Left ventricle myocardium inferior (tissue), 1 donor: ENCODE measurements at regions not wholly inside any gene's neighbourhood (a gene's known extent, or its start where the extent isn't known, plus 50 kb on each side); places are given as distances from the start of the nearest gene placed in this dataset.

ENCODE experiments used
- DNase-seq: peaks from one replicate; pipeline ENCODE4 v3.0.0-alpha.2; 2020
- H3K27ac ChIP-seq: fragments of 200-600 bp; replicated peaks from 2 replicates; pipeline ENCODE4 v1.8.0; 2021
- H3K27me3 ChIP-seq: fragments of 200-600 bp; 2 replicates; pipeline ENCODE4 v1.8.0; 2021; ENCODE audit warnings: low read depth
- H3K36me3 ChIP-seq: fragments of 200-600 bp; 2 replicates; pipeline ENCODE4 v1.8.0; 2021
- H3K4me1 ChIP-seq: fragments of 200-600 bp; 2 replicates; pipeline ENCODE4 v1.8.0; 2021
- H3K4me3 ChIP-seq: fragments of 200-600 bp; 2 replicates; pipeline ENCODE4 v1.8.0; 2021; ENCODE audit warnings: mild to moderate bottlenecking, moderate library complexity
- H3K9me3 ChIP-seq: fragments of 200-600 bp; replicated peaks from 2 replicates; pipeline ENCODE4 v1.8.0; 2021
- CTCF ChIP-seq: fragments of 200-600 bp; IDR thresholded peaks from 2 replicates; pipeline ENCODE4 v1.8.0; 2021; ENCODE audit warnings: antibody characterized with exemption, mild to moderate bottlenecking, borderline replicate concordance
- intact Hi-C: fragments of 100-400 bp; cut with micrococcal nuclease; formaldehyde crosslinking; loops from one replicate; pipeline ENCODE4 v1.11.0; 2022
- donor health status: DM: no; HTN: yes; CAD: no; lungs with severe emphysema.

GRCh38 chr2:146213674-146214073 is 1631.2 kb upstream of the ACVR2A start:
- H3K27ac ChIP-seq, result no peak overlapping the region
- intact Hi-C loops, result no loop called here

GRCh38 chr2:146212602-146213001 is 1632.2 kb upstream of the ACVR2A start:
- no peaks in the 10 kb centered on the region for H3K27me3 ChIP-seq
- peaks cover 9% of the 10 kb centered on the region for H3K9me3 ChIP-seq
- no peak overlapping the region for H3K4me3 ChIP-seq
- H3K36me3 ChIP-seq, result no peaks in the 10 kb centered on the region
- no peak for TF ChIP-seq CTCF
- DNase-seq, result no peak
- H3K27ac ChIP-seq, result no peak overlapping the region
- H3K4me1 ChIP-seq, result no peaks in the 10 kb centered on the region
- intact Hi-C loops, result no loop called here

More at GRCh38 chr2:146213674-146214073, 1631.2 kb upstream of the ACVR2A start:
- Histone ChIP-seq H3K27me3 (no peaks in the 10 kb centered on the region), H3K9me3 (peaks cover 9% of the 10 kb centered on the region), H3K36me3 (no peaks in the 10 kb centered on the region), H3K4me1 (no peaks in the 10 kb centered on the region), H3K4me3 (no peak overlapping the region)
- DNase-seq, result no peak
- no peak for TF ChIP-seq CTCF

- Histone ChIP-seq H3K4me1 (no peaks in the 10 kb centered on the region), H3K9me3 (peaks cover 4% of the 10 kb centered on the region), H3K27me3 (no peaks in the 10 kb centered on the region), H3K36me3 (no peaks in the 10 kb centered on the region), H3K4me3 (no peak overlapping the region), H3K27ac (no peak overlapping the region)
- intact Hi-C loops, result no loop called here
- DNase-seq, result no peak
- TF ChIP-seq CTCF, result no peak
Observed at GRCh38 chr2:146209842-146210275, 1635.0 kb upstream of the ACVR2A start.

- no peaks in the 10 kb centered on the region for H3K4me1 ChIP-seq
- H3K9me3 ChIP-seq, result peaks cover 4% of the 10 kb centered on the region
- no peaks in the 10 kb centered on the region for H3K27me3 ChIP-seq
- intact Hi-C loops, result no loop called here
- DNase-seq, result no peak
- TF ChIP-seq CTCF, result no peak
- no peak overlapping the region for H3K27ac ChIP-seq
- no peak overlapping the region for H3K4me3 ChIP-seq
- H3K36me3 ChIP-seq, result no peaks in the 10 kb centered on the region
Observed at GRCh38 chr2:146207901-146208300, 1636.9 kb upstream of the ACVR2A start.

- Histone ChIP-seq H3K27ac (no peak overlapping the region), H3K4me3 (no peak overlapping the region), H3K36me3 (no peaks in the 10 kb centered on the region), H3K9me3 (peaks cover 4% of the 10 kb centered on the region), H3K27me3 (no peaks in the 10 kb centered on the region), H3K4me1 (no peaks in the 10 kb centered on the region)
- no peak for TF ChIP-seq CTCF
- DNase-seq, result no peak
- intact Hi-C loops, result no loop called here
Observed at GRCh38 chr2:146207417-146207816, 1637.4 kb upstream of the ACVR2A start.
